GM18507 (cell line): ENCODE measurements at regions not wholly inside any gene's neighbourhood (a gene's known extent, or its start where the extent isn't known, plus 50 kb on each side); places are given as distances from the start of the nearest gene placed in this dataset.

ENCODE experiments used
- DNase-seq: peaks from one replicate; pipeline ENCODE4 v3.0.0; 2011; ENCODE audit warnings: low read depth; ENCODE audit not compliant: insufficient read length; ENCODE audit errors: extremely low spot score
- FAIRE-seq: peaks from 2 replicates; lab custom pipeline; 2011; peaks lifted over from hg19 to GRCh38; lab: Jason Lieb, UNC

- DNase-seq, result no peak
- no peak for FAIRE-seq
Measured at GRCh38 chr2:8174641-8175257, 507.1 kb upstream of the ID2 start.

GRCh38 chr2:8176887-8177286 lies 505.0 kb upstream of the ID2 start:
- DNase-seq (no peak), FAIRE-seq (no peak)

GRCh38 chr2:8177566-8177965 lies 504.3 kb upstream of the ID2 start:
- FAIRE-seq (no peak), DNase-seq (no peak)

GRCh38 chr2:8178911-8179310 lies 502.9 kb upstream of the ID2 start:
- DNase-seq (no peak), FAIRE-seq (no peak)

GRCh38 chr2:8189316-8189715 lies 492.5 kb upstream of the ID2 start:
- DNase-seq, result no peak
- no peak for FAIRE-seq

GRCh38 chr2:8190279-8190678 lies 491.6 kb upstream of the ID2 start:
- DNase-seq (no peak), FAIRE-seq (no peak)

- no peak for DNase-seq
- FAIRE-seq, result no peak
Measured at GRCh38 chr2:8191427-8191826, 490.4 kb upstream of the ID2 start.

- FAIRE-seq (no peak), DNase-seq (no peak)
Measured at GRCh38 chr2:8193146-8193545, 488.7 kb upstream of the ID2 start.

GRCh38 chr2:8193686-8194615 lies 487.9 kb upstream of the ID2 start:
- no peak for FAIRE-seq
- DNase-seq, result no peak

- DNase-seq (no peak), FAIRE-seq (no peak)
Measured at GRCh38 chr2:8195784-8196183, 486.1 kb upstream of the ID2 start.

GRCh38 chr2:8196316-8196715 lies 485.5 kb upstream of the ID2 start:
- FAIRE-seq (no peak), DNase-seq (no peak)

- FAIRE-seq (no peak), DNase-seq (no peak)
Measured at GRCh38 chr2:8197101-8197500, 484.8 kb upstream of the ID2 start.

GRCh38 chr2:8197825-8198224 lies 484.0 kb upstream of the ID2 start:
- no peak for DNase-seq
- no peak for FAIRE-seq

- no peak for DNase-seq
- FAIRE-seq, result peak; percentile 44
Measured at GRCh38 chr2:8198766-8199382, 483.0 kb upstream of the ID2 start.

- FAIRE-seq (peak; percentile 83), DNase-seq (peak; percentile 37)
Measured at GRCh38 chr2:8202132-8202531, 479.7 kb upstream of the ID2 start.

- FAIRE-seq, result no peak
Measured at GRCh38 chr2:8203364-8203763, 478.5 kb upstream of the ID2 start.

GRCh38 chr2:8204711-8205110 lies 477.1 kb upstream of the ID2 start:
- FAIRE-seq, result no peak
- no peak for DNase-seq

More at GRCh38 chr2:8203364-8203763, 478.5 kb upstream of the ID2 start:
- no peak for DNase-seq

- no peak for DNase-seq
- no peak for FAIRE-seq
Measured at GRCh38 chr2:8209494-8209893, 472.4 kb upstream of the ID2 start.

- DNase-seq (no peak), FAIRE-seq (no peak)
Measured at GRCh38 chr2:8211384-8211783, 470.5 kb upstream of the ID2 start.

GRCh38 chr2:8212239-8212638 lies 469.6 kb upstream of the ID2 start:
- DNase-seq (no peak), FAIRE-seq (no peak)
